Panc1 (cell line): ENCODE measurements at regions not wholly inside any gene's neighbourhood (a gene's known extent, or its start where the extent isn't known, plus 50 kb on each side); places are given as distances from the start of the nearest gene placed in this dataset.

Source experiments
- ATAC-seq: fragments of 200-7000 bp; cut with Tn5 transposase; 2 replicates; pipeline ENCODE4 v1.9.1; 2020; ENCODE audit warnings: mild to moderate bottlenecking, moderate library complexity
- BruUV-seq: library from RNA; stranded (reverse); fragments of 400-500 nt; replicated peaks from 2 replicates; lab custom pipeline; 2021; lab: Mats Ljungman, UMichigan
- CTCF ChIA-PET: fragments of 300-600 bp; sonication (Branson Sonifier 250); formaldehyde crosslinking; loops from one replicate; lab custom pipeline; 2022; ENCODE audit warnings: antibody characterized with exemption; lab: Charles Lee
- POLR2A ChIA-PET: fragments of 300-600 bp; sonication (Branson Sonifier 250); formaldehyde crosslinking; loops from one replicate; lab custom pipeline; 2022; ENCODE audit warnings: antibody characterized with exemption; lab: Charles Lee
- DNase-seq: peaks from one replicate; pipeline ENCODE4 v3.0.0-alpha.2; 2010; ENCODE audit warnings: low read depth, low spot score
- H3K27ac ChIP-seq: 2 replicates; pipeline ENCODE4 v1.5.1; 2011; ENCODE audit warnings: mild to moderate bottlenecking, low read length, inconsistent platforms
- H3K27me3 ChIP-seq: fragments of 200-500 bp; sonication (Bioruptor generic); 2 replicates; pipeline ENCODE4 v1.6.0; 2014; ENCODE audit warnings: low read length, inconsistent platforms; ENCODE audit not compliant: control insufficient read depth, insufficient read depth
- H3K36me3 ChIP-seq: fragments of 200-500 bp; sonication (Bioruptor generic); 2 replicates; pipeline ENCODE4 v1.5.1; 2014; ENCODE audit warnings: inconsistent platforms, mild to moderate bottlenecking, low read length, moderate library complexity; ENCODE audit not compliant: control insufficient read depth, insufficient read depth
- H3K4me1 ChIP-seq: 2 replicates; pipeline ENCODE4 v1.5.1; 2011; ENCODE audit warnings: inconsistent platforms, mild to moderate bottlenecking, low read length, moderate library complexity; ENCODE audit not compliant: control insufficient read depth, insufficient read depth
- H3K4me3 ChIP-seq, 2 experiments: 2 replicates each; pipeline ENCODE4 v1.5.1; 2011 to 2012; ENCODE audit warnings: low read depth in 2 of 2, low read length in 2 of 2, mild to moderate bottlenecking in 2 of 2, inconsistent platforms in 1 of 2, moderate library complexity in 1 of 2
- H3K9me3 ChIP-seq: fragments of 200-500 bp; sonication (Bioruptor generic); 2 replicates; pipeline ENCODE4 v1.5.1; 2014; ENCODE audit warnings: low read depth, mild to moderate bottlenecking, inconsistent platforms, low read length, moderate library complexity; ENCODE audit not compliant: control insufficient read depth, insufficient read depth
- CTCF ChIP-seq: fragments of 450-650 bp; IDR thresholded peaks from 2 replicates; pipeline ENCODE4 v1.5.1; 2017; ENCODE audit warnings: mild to moderate bottlenecking
- POLR2AphosphoS5 ChIP-seq: IDR thresholded peaks from 2 replicates; pipeline ENCODE4 v1.6.1; 2012; ENCODE audit warnings: mild to moderate bottlenecking, low read depth, low read length, moderate library complexity
- REST ChIP-seq, 2 experiments: IDR thresholded peaks; 2 replicates each; pipeline ENCODE4 v1.6.1; 2011 to 2012; ENCODE audit warnings: low read depth in 2 of 2, control low read depth in 1 of 2, low read length in 1 of 2, mild to moderate bottlenecking in 1 of 2, moderate library complexity in 1 of 2; ENCODE audit not compliant: insufficient read depth in 1 of 2
- SIN3A ChIP-seq: IDR thresholded peaks from 2 replicates; pipeline ENCODE4 v1.6.1; 2012; ENCODE audit warnings: low read depth, mild to moderate bottlenecking, low read length, moderate library complexity, borderline replicate concordance; ENCODE audit not compliant: insufficient read depth
- TCF7L2 ChIP-seq: IDR thresholded peaks from 2 replicates; pipeline ENCODE4 v1.6.1; 2011; ENCODE audit warnings: mild to moderate bottlenecking, low read depth, low read length, inconsistent platforms
- in situ Hi-C: cut with HindIII; loops from 2 replicates; pipeline ENCODE4 v1.10.0; 2016; ENCODE audit warnings: low sequenced_read_pairs, low pct_unique_long_range_greater_than_20kb
- intact Hi-C: fragments of 100-400 bp; cut with micrococcal nuclease; formaldehyde crosslinking; loops from one replicate; pipeline ENCODE4 v1.10.0; 2022; ENCODE audit not compliant: unreplicated experiment

GRCh38 chr16:66229651-66230050 lies 136.8 kb upstream of the CDH5 start:
- no peaks in the 10 kb centered on the region for H3K9me3 ChIP-seq
- intact Hi-C loops (no loop called here), in situ Hi-C loops (no loop called here)
- H3K4me3 ChIP-seq, result no peak overlapping the region
- no peak overlapping the region for H3K27ac ChIP-seq
- ATAC-seq, result no peak
- H3K4me1 ChIP-seq, result no peaks in the 10 kb centered on the region
- POLR2A ChIA-PET, result no interaction called here
- BruUV-seq, result no TSS peak
- CTCF ChIA-PET, result no interaction called here
- H3K36me3 ChIP-seq, result no peaks in the 10 kb centered on the region
- peaks cover 2% of the 10 kb centered on the region; the same call in 1 of the 2 replicates for H3K27me3 ChIP-seq
- DNase-seq, result no peak
- TF ChIP-seq SIN3A, result no peak

GRCh38 chr16:66228792-66229191 lies 137.7 kb upstream of the CDH5 start:
- Histone ChIP-seq H3K4me1 (no peaks in the 10 kb centered on the region), H3K9me3 (no peaks in the 10 kb centered on the region), H3K27ac (no peak overlapping the region), H3K36me3 (no peaks in the 10 kb centered on the region), H3K4me3 (no peak overlapping the region), H3K27me3 (peaks cover 2% of the 10 kb centered on the region; the same call in 1 of the 2 replicates)
- CTCF ChIA-PET, result no interaction called here
- intact Hi-C loops (no loop called here), in situ Hi-C loops (no loop called here)
- no peak for ATAC-seq
- POLR2A ChIA-PET, result no interaction called here
- no peak for DNase-seq
- TF ChIP-seq POLR2AphosphoS5 (no peak), TCF7L2 (no peak), SIN3A (no peak), CTCF (no peak), REST (IDR thresholded peaks at IDR 0.05; ENCODE audit: insufficient read depth in 1 of 2, low read depth in 2 of 2, low read length in 1 of 2) (no peak)
- BruUV-seq, result no TSS peak

GRCh38 chr16:66227766-66228530 lies 138.5 kb upstream of the CDH5 start:
- no peak overlapping the region for H3K4me3 ChIP-seq
- BruUV-seq, result no TSS peak

More at GRCh38 chr16:66227766-66228530, 138.5 kb upstream of the CDH5 start:
- H3K36me3 ChIP-seq, result no peaks in the 10 kb centered on the region
- ChIA-PET POLR2A (no interaction called here), CTCF (interaction anchor here (0.6 kb wide), 1 partner anchor 21 kb away, joined by 7 read pairs; no protein-coding TSS in a partner anchor)
- no peak overlapping the region for H3K27ac ChIP-seq
- H3K4me1 ChIP-seq, result no peaks in the 10 kb centered on the region
- H3K27me3 ChIP-seq, result no peaks in the 10 kb centered on the region; the same call in 1 of the 2 replicates
- no peak for ATAC-seq
- in situ Hi-C loops, result no loop called here
- TF ChIP-seq CTCF, result no peak
- TF ChIP-seq SIN3A, result no peak
- TF ChIP-seq REST (IDR thresholded peaks at IDR 0.05; ENCODE audit: insufficient read depth in 1 of 2, low read depth in 2 of 2, low read length in 1 of 2), result no peak
- TF ChIP-seq TCF7L2, result no peak
- no peak for TF ChIP-seq POLR2AphosphoS5
- no peaks in the 10 kb centered on the region for H3K9me3 ChIP-seq
- intact Hi-C loops, result no loop called here
- DNase-seq, result no peak
